ENCODE measurements at regions not wholly inside any gene's neighbourhood (a gene's known extent, or its start where the extent isn't known, plus 50 kb on each side); places are given as distances from the start of the nearest gene placed in this dataset.

DNA sequence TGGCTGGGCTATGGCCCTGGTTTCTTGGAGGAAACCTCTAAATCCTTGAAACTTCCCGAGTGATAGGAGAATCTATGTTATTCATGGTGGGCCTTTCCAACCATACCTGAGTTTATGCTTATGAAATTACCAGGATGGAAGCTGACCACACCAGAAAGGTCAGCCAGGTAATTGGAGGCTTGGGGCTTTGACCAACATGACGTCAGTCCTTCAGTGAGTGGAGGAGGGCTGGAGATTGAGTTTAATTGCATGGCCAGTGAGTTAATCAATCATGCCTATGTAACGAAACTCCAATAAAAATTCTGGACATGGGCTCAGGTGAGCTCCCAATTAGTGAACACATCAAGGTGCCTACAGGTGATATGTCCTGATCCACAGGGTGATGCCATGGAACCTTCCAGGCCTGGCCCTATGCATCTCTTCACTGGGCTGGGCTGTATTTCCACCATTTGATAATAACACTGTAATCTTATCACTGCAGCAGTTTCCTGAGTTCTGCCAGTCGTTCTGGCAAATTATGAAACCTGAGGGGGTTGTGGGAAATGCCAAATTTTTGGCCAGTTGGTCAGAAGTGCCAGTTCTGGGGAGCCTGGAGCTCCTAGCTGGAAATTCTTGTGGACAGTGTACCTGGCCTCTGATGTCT lies 106.5 kb downstream of the CDH26 start:
- CTCF ChIA-PET: interaction anchor here (1.2 kb wide), 1 partner anchor 8 kb away, joined by 5 read pairs; no protein-coding TSS in a partner anchor

DNA sequence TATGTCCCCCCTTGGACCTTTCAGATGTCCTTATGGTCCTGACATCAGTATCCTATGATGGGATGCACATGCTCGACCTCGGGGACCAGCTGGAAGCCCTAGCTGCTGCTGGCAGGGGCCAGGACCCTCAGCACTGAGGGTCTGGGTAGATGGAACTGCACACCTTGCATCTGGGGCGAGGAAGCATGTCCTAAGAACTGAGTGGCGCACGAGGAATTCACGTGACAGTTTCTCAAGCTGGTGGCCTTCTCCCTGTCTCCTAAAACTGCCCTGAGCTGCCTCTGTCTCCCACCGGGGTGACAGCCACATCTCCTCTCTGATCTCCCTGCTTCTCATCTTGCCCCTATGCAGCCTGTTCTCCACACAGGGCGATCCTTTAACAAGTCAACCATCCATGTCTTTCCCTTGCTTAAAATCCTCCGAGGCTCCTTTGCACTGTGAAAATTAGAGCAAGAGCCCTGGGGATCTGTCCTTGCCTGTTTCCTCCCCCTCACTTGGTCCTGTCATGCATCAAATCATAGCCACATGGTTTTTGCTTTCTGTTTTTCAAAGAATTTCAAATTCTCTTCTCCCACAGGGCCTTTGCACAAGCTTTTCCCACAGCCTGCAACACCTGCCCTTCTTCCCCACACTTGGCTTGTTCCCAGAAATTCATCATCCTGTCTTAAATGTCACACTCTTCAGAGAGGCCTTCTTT lies 107.7 kb downstream of the CDH26 start:
- ChIA-PET CTCF (interaction anchor here (1.2 kb wide), 1 partner anchor 9 kb away, joined by 5 read pairs; no protein-coding TSS in a partner anchor), POLR2A (no interaction called here)
- Histone ChIP-seq H3K4me1 (no peaks in the 10 kb centered on the region), H3K4me2 (no peak overlapping the region), H3K9me3 (peaks cover 8% of the 10 kb centered on the region; the same call in 1 of the 3 replicates), H3K27ac (no peak overlapping the region), H3K4me3 (no peak overlapping the region)
- WGBS (ENCODE audit: missing lambda C conversion rate): 20% methylated on average over 9 of the region's 9 CpGs
- FAIRE-seq (no peak), ATAC-seq (no peak), DNase-seq (ENCODE audit: low read depth in 1 of 2, low spot score in 1 of 2) (no peak)
- no peak for TF ChIP-seq HEYL (CRISPR knock-in tag; IDR thresholded peaks at IDR 0.05)
- TF ChIP-seq ZNF302 (CRISPR knock-in tag; IDR thresholded peaks at IDR 0.05): no peak
- no peak for TF ChIP-seq RNF2 (IDR thresholded peaks at IDR 0.05; ENCODE audit: borderline replicate concordance, low read depth)
- TF ChIP-seq EP300 (IDR thresholded peaks at IDR 0.05): no peak
- no peak for TF ChIP-seq ESRRA (IDR thresholded peaks at IDR 0.05; ENCODE audit: borderline replicate concordance, low read length)
- TF ChIP-seq, protein P1, sequence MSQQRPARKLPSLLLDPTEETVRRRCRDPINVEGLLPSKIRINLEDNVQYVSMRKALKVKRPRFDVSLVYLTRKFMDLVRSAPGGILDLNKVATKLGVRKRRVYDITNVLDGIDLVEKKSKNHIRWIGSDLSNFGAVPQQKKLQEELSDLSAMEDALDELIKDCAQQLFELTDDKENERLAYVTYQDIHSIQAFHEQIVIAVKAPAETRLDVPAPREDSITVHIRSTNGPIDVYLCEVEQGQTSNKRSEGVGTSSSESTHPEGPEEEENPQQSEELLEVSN (IDR thresholded peaks at IDR 0.05; ENCODE audit: borderline replicate concordance, low read depth): no peak
- TF ChIP-seq SREBF2 (IDR thresholded peaks at IDR 0.05): no peak
- TF ChIP-seq, protein P2, sequence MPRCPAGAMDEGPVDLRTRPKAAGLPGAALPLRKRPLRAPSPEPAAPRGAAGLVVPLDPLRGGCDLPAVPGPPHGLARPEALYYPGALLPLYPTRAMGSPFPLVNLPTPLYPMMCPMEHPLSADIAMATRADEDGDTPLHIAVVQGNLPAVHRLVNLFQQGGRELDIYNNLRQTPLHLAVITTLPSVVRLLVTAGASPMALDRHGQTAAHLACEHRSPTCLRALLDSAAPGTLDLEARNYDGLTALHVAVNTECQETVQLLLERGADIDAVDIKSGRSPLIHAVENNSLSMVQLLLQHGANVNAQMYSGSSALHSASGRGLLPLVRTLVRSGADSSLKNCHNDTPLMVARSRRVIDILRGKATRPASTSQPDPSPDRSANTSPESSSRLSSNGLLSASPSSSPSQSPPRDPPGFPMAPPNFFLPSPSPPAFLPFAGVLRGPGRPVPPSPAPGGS (IDR thresholded peaks at IDR 0.05): no peak
- TF ChIP-seq, protein P3, sequence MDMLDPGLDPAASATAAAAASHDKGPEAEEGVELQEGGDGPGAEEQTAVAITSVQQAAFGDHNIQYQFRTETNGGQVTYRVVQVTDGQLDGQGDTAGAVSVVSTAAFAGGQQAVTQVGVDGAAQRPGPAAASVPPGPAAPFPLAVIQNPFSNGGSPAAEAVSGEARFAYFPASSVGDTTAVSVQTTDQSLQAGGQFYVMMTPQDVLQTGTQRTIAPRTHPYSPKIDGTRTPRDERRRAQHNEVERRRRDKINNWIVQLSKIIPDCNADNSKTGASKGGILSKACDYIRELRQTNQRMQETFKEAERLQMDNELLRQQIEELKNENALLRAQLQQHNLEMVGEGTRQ (IDR thresholded peaks at IDR 0.05): no peak
- TF ChIP-seq FOSB (CRISPR knock-in tag; IDR thresholded peaks at IDR 0.05): no peak
- TF ChIP-seq MYC (IDR thresholded peaks at IDR 0.05; ENCODE audit: borderline replicate concordance, low read length): no peak
- no peak for TF ChIP-seq EHMT2 (IDR thresholded peaks at IDR 0.05; ENCODE audit: low read depth)
- no peak for TF ChIP-seq CBX8 (IDR thresholded peaks at IDR 0.05)
- TF ChIP-seq KDM1A (IDR thresholded peaks at IDR 0.05; ENCODE audit: low read depth): no peak
- TF ChIP-seq, protein P4, sequence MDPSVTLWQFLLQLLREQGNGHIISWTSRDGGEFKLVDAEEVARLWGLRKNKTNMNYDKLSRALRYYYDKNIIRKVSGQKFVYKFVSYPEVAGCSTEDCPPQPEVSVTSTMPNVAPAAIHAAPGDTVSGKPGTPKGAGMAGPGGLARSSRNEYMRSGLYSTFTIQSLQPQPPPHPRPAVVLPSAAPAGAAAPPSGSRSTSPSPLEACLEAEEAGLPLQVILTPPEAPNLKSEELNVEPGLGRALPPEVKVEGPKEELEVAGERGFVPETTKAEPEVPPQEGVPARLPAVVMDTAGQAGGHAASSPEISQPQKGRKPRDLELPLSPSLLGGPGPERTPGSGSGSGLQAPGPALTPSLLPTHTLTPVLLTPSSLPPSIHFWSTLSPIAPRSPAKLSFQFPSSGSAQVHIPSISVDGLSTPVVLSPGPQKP (IDR thresholded peaks at IDR 0.05; ENCODE audit: low read depth, low read length): no peak
- TF ChIP-seq ZSCAN20 (CRISPR knock-in tag; IDR thresholded peaks at IDR 0.05): no peak
- TF ChIP-seq SMC3 (IDR thresholded peaks at IDR 0.05): no peak
- no peak for TF ChIP-seq RFX5 (IDR thresholded peaks at IDR 0.05)
- TF ChIP-seq POLR2A (IDR thresholded peaks at IDR 0.05; ENCODE audit: low read length): no peak

More for the DNA sequence above, 106.5 kb downstream of the CDH26 start:
- DNase-seq (ENCODE audit: low read depth in 1 of 2, low spot score in 1 of 2): no peak
- H3K4me1 ChIP-seq: no peaks in the 10 kb centered on the region
- H3K4me3 ChIP-seq: no peak overlapping the region
- POLR2A ChIA-PET: no interaction called here
- peaks cover 8% of the 10 kb centered on the region; the same call in 1 of the 3 replicates for H3K9me3 ChIP-seq
- WGBS (ENCODE audit: missing lambda C conversion rate): 31% methylated on average over 4 of the region's 4 CpGs
- TF ChIP-seq POLR2A (IDR thresholded peaks at IDR 0.05; ENCODE audit: low read length): no peak
- TF ChIP-seq HOXB5 (CRISPR knock-in tag; IDR thresholded peaks at IDR 0.05): no peak
- TF ChIP-seq ZSCAN20 (CRISPR knock-in tag; IDR thresholded peaks at IDR 0.05): no peak
- no peak for TF ChIP-seq MAFK (IDR thresholded peaks at IDR 0.05; ENCODE audit: partially characterized antibody)
- TF ChIP-seq CBX8 (IDR thresholded peaks at IDR 0.05): no peak
- TF ChIP-seq, protein P5, sequence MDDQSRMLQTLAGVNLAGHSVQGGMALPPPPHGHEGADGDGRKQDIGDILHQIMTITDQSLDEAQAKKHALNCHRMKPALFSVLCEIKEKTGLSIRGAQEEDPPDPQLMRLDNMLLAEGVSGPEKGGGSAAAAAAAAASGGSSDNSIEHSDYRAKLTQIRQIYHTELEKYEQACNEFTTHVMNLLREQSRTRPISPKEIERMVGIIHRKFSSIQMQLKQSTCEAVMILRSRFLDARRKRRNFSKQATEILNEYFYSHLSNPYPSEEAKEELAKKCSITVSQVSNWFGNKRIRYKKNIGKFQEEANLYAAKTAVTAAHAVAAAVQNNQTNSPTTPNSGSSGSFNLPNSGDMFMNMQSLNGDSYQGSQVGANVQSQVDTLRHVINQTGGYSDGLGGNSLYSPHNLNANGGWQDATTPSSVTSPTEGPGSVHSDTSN (IDR thresholded peaks at IDR 0.05): no peak
- H3K27ac ChIP-seq: no peak overlapping the region
- no peak for ATAC-seq
- no peak for FAIRE-seq
- no peak overlapping the region for H3K4me2 ChIP-seq
